Colonic mucosa (tissue), 4 donors: ENCODE measurements at regions not wholly inside any gene's neighbourhood (a gene's known extent, or its start where the extent isn't known, plus 50 kb on each side); places are given as distances from the start of the nearest gene placed in this dataset.

Experiments
- DNase-seq: peaks from one replicate; pipeline ENCODE4 v3.0.0-alpha.2; 2020
- H3K27ac ChIP-seq: fragments of 200-600 bp; one replicate; pipeline ENCODE4 v1.8.0; 2021
- H3K27me3 ChIP-seq: fragments of 200-600 bp; one replicate; pipeline ENCODE4 v1.8.0; 2021
- H3K36me3 ChIP-seq: fragments of 200-600 bp; one replicate; pipeline ENCODE4 v1.8.0; 2021
- H3K4me1 ChIP-seq: fragments of 200-600 bp; one replicate; pipeline ENCODE4 v1.8.0; 2021; ENCODE audit warnings: mild to moderate bottlenecking
- H3K4me3 ChIP-seq: fragments of 200-600 bp; one replicate; pipeline ENCODE4 v1.8.0; 2021
- H3K9ac ChIP-seq, 2 donors: one replicate each; pipeline ENCODE4 v1.7.0; 2013; ENCODE audit warnings: control low read depth in 2 of 2, low read depth in 2 of 2, low read length in 2 of 2
- H3K9me3 ChIP-seq: fragments of 200-600 bp; one replicate; pipeline ENCODE4 v1.8.0; 2021
- intact Hi-C: fragments of 100-400 bp; cut with DNase I; formaldehyde crosslinking; loops from one replicate; pipeline ENCODE4 v1.14.1; 2022
- TF ChIP-seq, protein P1 (sequence below): fragments of 200-600 bp; IDR thresholded peaks from one replicate; pipeline ENCODE4 v1.8.0; 2022; ENCODE audit warnings: antibody characterized with exemption, mild to moderate bottlenecking
- donor health status: healthy.
- donor health status: DM: no; HTN: no; CAD: no.
- donor health status: DM: no; HTN: no; CAD: no.

DNA sequence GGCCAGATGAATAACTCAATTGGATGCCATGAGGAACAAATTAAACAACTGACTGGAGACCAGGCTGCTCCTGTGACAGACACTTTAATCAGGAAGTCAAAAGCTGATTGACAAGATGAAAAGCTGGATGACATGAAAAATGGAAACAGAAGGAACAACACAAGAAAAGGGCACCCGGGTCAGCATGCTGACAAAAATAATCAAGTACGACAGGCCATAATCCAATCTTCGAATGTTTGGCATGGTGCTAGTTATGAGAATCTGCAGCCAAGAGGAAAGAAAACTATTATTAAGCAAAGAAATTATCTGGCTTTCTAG lies 544.7 kb downstream of the ETNK1 start:
- no peaks in the 10 kb centered on the region for H3K4me1 ChIP-seq
- DNase-seq: no peak
- intact Hi-C loops: no loop called here
- no peaks in the 10 kb centered on the region for H3K36me3 ChIP-seq
- TF ChIP-seq, protein P1, sequence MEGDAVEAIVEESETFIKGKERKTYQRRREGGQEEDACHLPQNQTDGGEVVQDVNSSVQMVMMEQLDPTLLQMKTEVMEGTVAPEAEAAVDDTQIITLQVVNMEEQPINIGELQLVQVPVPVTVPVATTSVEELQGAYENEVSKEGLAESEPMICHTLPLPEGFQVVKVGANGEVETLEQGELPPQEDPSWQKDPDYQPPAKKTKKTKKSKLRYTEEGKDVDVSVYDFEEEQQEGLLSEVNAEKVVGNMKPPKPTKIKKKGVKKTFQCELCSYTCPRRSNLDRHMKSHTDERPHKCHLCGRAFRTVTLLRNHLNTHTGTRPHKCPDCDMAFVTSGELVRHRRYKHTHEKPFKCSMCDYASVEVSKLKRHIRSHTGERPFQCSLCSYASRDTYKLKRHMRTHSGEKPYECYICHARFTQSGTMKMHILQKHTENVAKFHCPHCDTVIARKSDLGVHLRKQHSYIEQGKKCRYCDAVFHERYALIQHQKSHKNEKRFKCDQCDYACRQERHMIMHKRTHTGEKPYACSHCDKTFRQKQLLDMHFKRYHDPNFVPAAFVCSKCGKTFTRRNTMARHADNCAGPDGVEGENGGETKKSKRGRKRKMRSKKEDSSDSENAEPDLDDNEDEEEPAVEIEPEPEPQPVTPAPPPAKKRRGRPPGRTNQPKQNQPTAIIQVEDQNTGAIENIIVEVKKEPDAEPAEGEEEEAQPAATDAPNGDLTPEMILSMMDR: no peak
- H3K4me3 ChIP-seq: no peak overlapping the region
- H3K9me3 ChIP-seq: no peaks in the 10 kb centered on the region
- H3K9ac ChIP-seq: no peak overlapping the region
- no peak overlapping the region for H3K27ac ChIP-seq
- H3K27me3 ChIP-seq: no peaks in the 10 kb centered on the region

DNA sequence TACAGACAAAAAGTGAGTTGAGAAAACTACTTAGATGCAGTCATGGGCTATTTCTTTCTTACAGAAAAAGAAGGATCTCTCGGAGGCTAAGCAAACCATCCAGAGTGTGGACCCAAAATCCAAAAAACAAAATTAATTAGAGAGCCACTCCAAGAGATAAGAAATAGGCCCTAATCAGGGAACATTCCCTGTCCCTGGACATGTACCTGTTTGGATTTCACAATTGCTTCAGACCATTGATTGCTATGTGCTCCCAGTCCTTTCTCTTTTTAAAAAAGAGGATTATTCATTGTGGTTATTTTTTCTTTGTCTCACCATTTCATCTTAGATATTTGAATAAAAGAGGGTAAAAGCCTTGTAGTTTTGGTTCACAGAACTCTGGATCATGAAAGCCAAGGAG lies 549.9 kb downstream of the ETNK1 start:
- Histone ChIP-seq H3K27me3 (no peaks in the 10 kb centered on the region), H3K9me3 (no peaks in the 10 kb centered on the region), H3K27ac (no peak overlapping the region), H3K4me1 (no peaks in the 10 kb centered on the region), H3K9ac (no peak overlapping the region), H3K4me3 (no peak overlapping the region), H3K36me3 (no peaks in the 10 kb centered on the region)
- intact Hi-C loops: no loop called here
- DNase-seq: no peak
- TF ChIP-seq, protein P1: no peak

DNA sequence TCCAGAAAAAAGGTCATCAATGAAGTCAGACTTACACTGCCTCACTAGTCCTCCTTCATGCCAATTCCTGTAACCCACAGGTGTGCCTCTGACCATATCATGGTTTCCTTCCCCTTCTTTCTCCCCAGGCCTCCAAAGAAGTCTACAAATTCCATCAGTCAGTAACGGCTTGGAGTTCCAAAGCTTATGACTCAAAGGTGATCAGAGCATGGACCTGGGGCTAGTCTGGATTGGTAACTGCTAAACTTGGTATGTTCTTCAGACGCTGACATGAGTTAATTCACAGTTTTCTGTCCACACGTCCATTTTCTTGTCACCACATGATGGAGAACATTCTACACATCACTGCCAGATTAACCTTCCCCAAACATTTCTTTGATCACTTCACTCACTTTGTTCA lies 560.4 kb downstream of the ETNK1 start:
- intact Hi-C loops: no loop called here
- no peak for DNase-seq
- Histone ChIP-seq H3K9me3 (no peaks in the 10 kb centered on the region), H3K4me1 (no peaks in the 10 kb centered on the region), H3K27ac (no peak overlapping the region), H3K4me3 (no peak overlapping the region), H3K9ac (no peak overlapping the region), H3K27me3 (no peaks in the 10 kb centered on the region), H3K36me3 (no peaks in the 10 kb centered on the region)
- TF ChIP-seq, protein P1: no peak

DNA sequence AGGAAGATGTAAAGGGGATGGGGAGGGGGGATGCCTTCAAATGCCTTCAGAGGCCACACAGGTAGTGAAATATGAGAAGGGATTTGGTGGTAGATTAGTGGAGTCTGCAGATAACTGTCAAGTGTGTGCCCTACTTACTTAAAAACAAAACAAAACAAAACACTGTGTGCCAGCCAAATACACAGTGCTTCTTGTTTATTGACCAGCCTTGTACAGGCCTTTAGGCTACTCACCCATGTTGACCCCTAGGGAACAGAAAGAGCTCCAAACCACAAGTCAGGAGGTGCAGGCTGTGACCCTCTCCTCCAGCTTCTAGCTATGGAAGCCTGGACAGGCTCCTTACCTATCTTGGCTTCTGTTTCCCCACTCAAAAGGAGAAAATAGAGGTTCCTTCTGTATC lies 562.0 kb downstream of the ETNK1 start:
- DNase-seq: no peak
- no peak overlapping the region for H3K27ac ChIP-seq
- TF ChIP-seq, protein P1: no peak
- no peak overlapping the region for H3K4me3 ChIP-seq
- no peaks in the 10 kb centered on the region for H3K36me3 ChIP-seq
- no peak overlapping the region for H3K9ac ChIP-seq
- H3K4me1 ChIP-seq: no peaks in the 10 kb centered on the region
- H3K27me3 ChIP-seq: no peaks in the 10 kb centered on the region
- no peaks in the 10 kb centered on the region for H3K9me3 ChIP-seq
- intact Hi-C loops: no loop called here

DNA sequence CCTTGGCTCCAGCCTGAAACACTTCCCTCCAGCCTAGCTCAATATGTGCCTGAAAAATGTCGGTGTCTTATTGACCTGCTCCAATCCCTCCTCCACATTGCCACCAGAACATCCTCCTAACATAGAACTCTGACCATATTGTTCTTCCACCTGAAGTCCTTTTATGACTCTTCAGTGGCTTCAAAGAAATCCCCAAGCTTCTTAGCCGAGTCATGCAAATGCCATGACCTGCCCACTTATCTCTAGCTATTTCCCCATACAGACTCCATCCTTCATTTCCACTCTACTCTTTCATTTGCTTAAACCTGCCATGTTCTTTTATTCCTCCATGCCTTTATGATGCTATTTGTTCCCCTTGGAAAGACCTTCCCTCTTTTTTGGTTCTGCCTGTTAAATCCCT lies 568.6 kb downstream of the ETNK1 start:
- H3K27ac ChIP-seq: no peak overlapping the region
- H3K9ac ChIP-seq: no peak overlapping the region
- H3K4me3 ChIP-seq: no peak overlapping the region
- H3K27me3 ChIP-seq: no peaks in the 10 kb centered on the region
- H3K4me1 ChIP-seq: no peaks in the 10 kb centered on the region
- no peaks in the 10 kb centered on the region for H3K36me3 ChIP-seq
- intact Hi-C loops: no loop called here
- TF ChIP-seq, protein P1: no peak
- H3K9me3 ChIP-seq: no peaks in the 10 kb centered on the region
- no peak for DNase-seq

DNA sequence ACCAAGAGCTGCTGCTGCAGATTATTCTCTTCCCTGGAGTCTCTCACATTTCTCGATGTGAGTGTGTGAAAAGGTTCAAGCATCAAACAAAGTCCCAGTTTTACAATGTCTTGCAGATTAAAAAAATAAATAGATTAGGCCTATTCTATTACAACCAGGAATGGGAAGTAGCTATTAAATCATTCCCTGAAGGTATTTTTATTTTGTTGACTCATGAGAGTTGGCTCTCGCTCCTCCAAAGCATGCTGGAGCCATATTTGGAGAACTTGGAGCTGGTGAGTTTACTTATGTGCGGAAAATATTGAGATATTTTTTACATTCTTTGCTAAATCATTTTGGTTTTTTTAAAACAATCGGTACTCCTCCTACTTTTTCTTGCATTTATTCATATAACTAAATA lies 572.3 kb downstream of the ETNK1 start:
- no peak for DNase-seq
- no peak overlapping the region for H3K27ac ChIP-seq
- TF ChIP-seq, protein P1: no peak
- no peak overlapping the region for H3K4me3 ChIP-seq
- no peaks in the 10 kb centered on the region for H3K9me3 ChIP-seq
- no peaks in the 10 kb centered on the region for H3K27me3 ChIP-seq
- no peaks in the 10 kb centered on the region for H3K36me3 ChIP-seq
- intact Hi-C loops: no loop called here
- H3K4me1 ChIP-seq: no peaks in the 10 kb centered on the region
- H3K9ac ChIP-seq: no peak overlapping the region
